Endothelial cell of umbilical vein (primary cell): ENCODE measurements at regions not wholly inside any gene's neighbourhood (a gene's known extent, or its start where the extent isn't known, plus 50 kb on each side); places are given as distances from the start of the nearest gene placed in this dataset.

ENCODE experiments used
- CTCF ChIP-seq, 2 donors: IDR thresholded peaks; 1 replicate in 1 of 2; 2 replicates in 1 of 2; pipeline ENCODE4 v1.5.1; 2011; ENCODE audit warnings: low read length in 2 of 2, mild to moderate bottlenecking in 2 of 2, moderate library complexity in 2 of 2, control low read depth in 1 of 2, inconsistent platforms in 1 of 2, low read depth in 1 of 2; ENCODE audit not compliant: insufficient read depth in 1 of 2; ENCODE audit errors: extremely low read depth in 1 of 2
- EZH2 ChIP-seq: IDR thresholded peaks from 2 replicates; pipeline ENCODE4 v1.6.1; 2012; ENCODE audit warnings: borderline replicate concordance, low read depth, mild to moderate bottlenecking, moderate library complexity, low read length, inconsistent platforms; ENCODE audit not compliant: severe bottlenecking
- GATA2 ChIP-seq: IDR thresholded peaks from 2 replicates; pipeline ENCODE4 v1.7.0; 2011; ENCODE audit warnings: low read depth, mild to moderate bottlenecking, moderate library complexity, mixed read lengths, low read length; ENCODE audit not compliant: insufficient read length, insufficient read depth
- MAX ChIP-seq: IDR thresholded peaks from 2 replicates; pipeline ENCODE4 v1.6.1; 2011; ENCODE audit not compliant: insufficient read depth, insufficient read length
- MYC ChIP-seq: IDR thresholded peaks from one replicate; pipeline ENCODE4 v1.6.1; 2011; ENCODE audit warnings: mild to moderate bottlenecking, low read depth, low read length
- POLR2A ChIP-seq: IDR thresholded peaks from 2 replicates; pipeline ENCODE4 v1.6.1; 2012; ENCODE audit warnings: low read depth, mild to moderate bottlenecking, control low read depth, low read length
- POLR2AphosphoS5 ChIP-seq: IDR thresholded peaks from 2 replicates; pipeline ENCODE4 v1.6.1; 2012; ENCODE audit warnings: low read depth, mild to moderate bottlenecking, control low read depth, low read length, moderate library complexity; ENCODE audit not compliant: insufficient read depth

DNA sequence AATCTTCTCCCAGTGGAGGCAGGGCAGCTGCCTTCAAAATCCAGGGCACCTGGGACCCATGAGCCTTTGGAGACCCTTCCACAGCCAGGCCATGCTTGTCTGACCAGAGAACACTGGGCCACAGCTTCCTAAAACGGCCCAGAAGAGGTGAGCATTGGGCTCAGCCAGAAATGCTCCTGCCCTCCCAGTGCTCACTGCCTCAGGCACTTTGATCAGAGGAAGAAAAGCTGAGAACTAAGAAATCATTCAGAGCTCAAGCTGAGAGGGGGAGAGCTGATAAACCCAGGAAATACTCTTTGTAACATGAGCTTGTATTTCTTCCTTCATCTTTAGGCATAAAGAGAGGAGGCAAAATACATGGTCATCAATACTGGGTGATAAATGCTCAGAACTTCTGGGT is 365.5 kb upstream of the KLHL29 start:
- TF ChIP-seq MYC (no peak), CTCF (IDR thresholded peaks at IDR 0.05; ENCODE audit: extremely low read depth in 1 of 2, insufficient read depth in 1 of 2, low read depth in 1 of 2, low read length in 2 of 2) (no peak), EZH2 (no peak), POLR2AphosphoS5 (no peak), POLR2A (no peak), GATA2 (no peak), MAX (no peak)
